ENCODE measurements at regions not wholly inside any gene's neighbourhood (a gene's known extent, or its start where the extent isn't known, plus 50 kb on each side); places are given as distances from the start of the nearest gene placed in this dataset.

GRCh38 chrX:84634201-84634782 is 132.0 kb upstream of the HDX start:
- Histone ChIP-seq H2BK15ac (ENCODE audit: low read length) (no peak overlapping the region), H2BK120ac (replicated peaks; ENCODE audit: low read depth, low read length) (no peak overlapping the region), H2AFZ (ENCODE audit: low read length) (no peak overlapping the region), H3K79me1 (ENCODE audit: low read depth, low read length) (no peaks in the 10 kb centered on the region), H2BK20ac (ENCODE audit: low read length) (no peak overlapping the region), H3K4me3 (ENCODE audit: extremely low read depth in 1 of 4, insufficient read depth in 2 of 4, low read depth in 3 of 4, low read length in 4 of 4) (no peak overlapping the region), H4K5ac (ENCODE audit: insufficient read length, low read depth, low read length) (no peak overlapping the region), H3K56ac (replicated peaks; ENCODE audit: insufficient read length, low read depth, low read length) (no peak overlapping the region), H3K4me2 (ENCODE audit: insufficient read depth in 1 of 2, low read depth in 2 of 2, low read length in 2 of 2) (no peak overlapping the region), H3K27ac (ENCODE audit: low read depth, low read length) (no peak overlapping the region), H2BK12ac (ENCODE audit: low read depth, low read length) (no peak overlapping the region), H2AK5ac (ENCODE audit: low read depth, low read length) (no peak overlapping the region), H3K27me3 (replicated peaks in 1 of 4; ENCODE audit: control insufficient read depth in 3 of 4, extremely low read depth in 1 of 4, insufficient read depth in 3 of 4, low read length in 3 of 4) (no peaks in the 10 kb centered on the region), H3K9ac (replicated peaks in 1 of 4; ENCODE audit: extremely low read depth in 1 of 4, low read depth in 3 of 4, low read length in 3 of 4) (no peak overlapping the region), H3K36me3 (ENCODE audit: control insufficient read depth in 2 of 4, insufficient read depth in 4 of 4, low read length in 3 of 4) (no peaks in the 10 kb centered on the region), H4K91ac (replicated peaks; ENCODE audit: insufficient read length, low read length) (no peak overlapping the region), H4K8ac (ENCODE audit: extremely low read depth, insufficient read depth, low read length) (no peak overlapping the region), H3K23ac (ENCODE audit: insufficient read length) (no peak overlapping the region), H2BK5ac (ENCODE audit: low read depth, low read length) (no peak overlapping the region), H3K9me3 (ENCODE audit: insufficient read depth in 2 of 2, low read depth in 1 of 2, low read length in 1 of 2) (no peaks in the 10 kb centered on the region), H3K4ac (replicated peaks; ENCODE audit: insufficient read length, low read depth, low read length) (no peak overlapping the region), H3K4me1 (replicated peaks in 1 of 4; ENCODE audit: control insufficient read depth in 3 of 4, insufficient read depth in 4 of 4, low read length in 3 of 4) (no peaks in the 10 kb centered on the region), H3K14ac (ENCODE audit: insufficient read length) (no peak overlapping the region), H4K20me1 (replicated peaks in 1 of 2; ENCODE audit: control insufficient read depth in 1 of 2, insufficient read depth in 2 of 2, low read length in 2 of 2) (no peaks in the 10 kb centered on the region), H3K18ac (ENCODE audit: extremely low read depth, low read length) (no peak overlapping the region), H3K79me2 (ENCODE audit: control insufficient read depth in 1 of 2, insufficient read depth in 2 of 2, low read length in 2 of 2) (no peaks in the 10 kb centered on the region), H3K23me2 (ENCODE audit: low read depth, low read length) (no peaks in the 10 kb centered on the region)
- DNase-seq (ENCODE audit: low read depth in 1 of 2, low spot score in 2 of 2), result no peak
- ChIA-PET CTCF (ENCODE audit: partially characterized antibody) (no interaction called here), POLR2A (ENCODE audit: partially characterized antibody) (no interaction called here)
- no peak for TF ChIP-seq EZH2 (IDR thresholded peaks at IDR 0.05; ENCODE audit: low read depth, low read length, severe bottlenecking)
- TF ChIP-seq BRCA1 (IDR thresholded peaks at IDR 0.05; ENCODE audit: low read depth, low read length), result no peak
- TF ChIP-seq NANOG (IDR thresholded peaks at IDR 0.05; ENCODE audit: insufficient read depth, low read depth, low read length, poor library complexity, severe bottlenecking), result no peak
- TF ChIP-seq TEAD4 (IDR thresholded peaks at IDR 0.05; ENCODE audit: low read depth, low read length), result no peak
- no peak for FAIRE-seq
- 67% methylated on average over 1 of the region's 3 CpGs; no CpG with 5 or more reads in 1 of the 2 experiments for WGBS, 2 experiments (ENCODE audit: extremely low coverage in 1 of 2, insufficient coverage in 1 of 2, insufficient read length in 1 of 2, insufficient replicate concordance in 2 of 2, low coverage in 1 of 2, low lambda C conversion rate in 2 of 2, missing lambda C conversion rate in 1 of 2)

All from H1 (cell line).